ENCODE measurements at regions not wholly inside any gene's neighbourhood (a gene's known extent, or its start where the extent isn't known, plus 50 kb on each side); places are given as distances from the start of the nearest gene placed in this dataset.

DNA sequence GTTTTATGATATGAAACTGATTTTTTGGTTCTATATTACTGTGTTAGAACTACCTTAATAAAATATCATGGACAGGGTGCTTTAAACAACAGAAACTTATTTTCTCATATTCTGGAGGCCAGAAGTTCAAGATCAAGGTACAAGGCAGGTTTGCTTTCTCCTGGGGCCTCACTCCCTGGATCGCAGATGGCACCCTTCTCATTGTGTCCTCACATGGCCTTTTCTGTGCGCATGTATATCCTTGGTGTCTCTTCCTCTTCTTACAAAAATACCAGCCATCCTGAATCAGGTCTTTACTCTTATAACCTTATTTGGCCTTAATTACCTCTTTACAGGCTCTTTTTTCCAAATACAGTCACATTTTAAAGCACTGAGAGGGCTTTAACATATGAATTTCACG is 906.1 kb downstream of the CDH11 start:
- Histone ChIP-seq H3K9ac (ENCODE audit: extremely low read depth, insufficient read length, low read length) (no peak overlapping the region), H4K8ac (replicated peaks; ENCODE audit: insufficient read length, low read depth, low read length) (no peak overlapping the region), H3K18ac (ENCODE audit: insufficient read length, low read depth, low read length) (no peak overlapping the region), H3K4me1 (ENCODE audit: insufficient read depth, low read length) (no peaks in the 10 kb centered on the region), H2BK120ac (ENCODE audit: low read depth, low read length, poor library complexity, severe bottlenecking) (no peak overlapping the region), H3K14ac (ENCODE audit: insufficient read depth, low read length) (no peak overlapping the region), H3K27me3 (ENCODE audit: insufficient read depth, low read length) (no peaks in the 10 kb centered on the region), H3K79me1 (ENCODE audit: insufficient read depth, low read depth, low read length, poor library complexity, severe bottlenecking) (no peaks in the 10 kb centered on the region), H2BK15ac (ENCODE audit: low read depth, low read length) (no peak overlapping the region), H4K20me1 (ENCODE audit: control insufficient read depth, insufficient read depth, insufficient read length) (no peaks in the 10 kb centered on the region), H3K4ac (ENCODE audit: low read depth, low read length) (no peak overlapping the region), H2AK5ac (ENCODE audit: insufficient read length, low read length) (no peak overlapping the region), H3K79me2 (ENCODE audit: insufficient read depth, low read length) (no peaks in the 10 kb centered on the region), H3K4me2 (ENCODE audit: insufficient read depth, insufficient read length, low read length) (no peak overlapping the region), H4K5ac (ENCODE audit: insufficient read length, low read depth, low read length) (no peak overlapping the region), H3T11ph (ENCODE audit: low read length) (no peak overlapping the region), H2BK12ac (ENCODE audit: insufficient read length, low read depth, low read length) (no peak overlapping the region), H3K23me2 (ENCODE audit: insufficient read length, low read depth, low read length, poor library complexity, severe bottlenecking) (no peaks in the 10 kb centered on the region), H3K23ac (ENCODE audit: insufficient read length, low read depth, low read length) (no peak overlapping the region), H3K56ac (ENCODE audit: insufficient read length, low read depth, low read length) (no peak overlapping the region), H4K91ac (ENCODE audit: insufficient read length, low read depth, low read length) (no peak overlapping the region), H3K27ac (ENCODE audit: insufficient read length, low read depth, low read length) (no peak overlapping the region), H2BK5ac (ENCODE audit: insufficient read length, low read length) (no peak overlapping the region), H2BK20ac (ENCODE audit: low read depth, low read length, poor library complexity, severe bottlenecking) (no peak overlapping the region), H3K9me3 (ENCODE audit: control insufficient read depth, low read depth, low read length) (no peaks in the 10 kb centered on the region), H2AFZ (ENCODE audit: low read length) (no peak overlapping the region)
- H3K36me3 Mint-ChIP-seq (ENCODE audit: insufficient read depth in 1 of 3, low read depth in 3 of 3), result no peaks in the 10 kb centered on the region
- H3K27me3 Mint-ChIP-seq (ENCODE audit: low read depth), result no peaks in the 10 kb centered on the region
- DNase-seq, result no peak
- no peak overlapping the region for H3K4me3 Mint-ChIP-seq
- H3K9me3 Mint-ChIP-seq, result no peaks in the 10 kb centered on the region
- no CpG with 5 or more reads among the region's 3 CpGs for WGBS (ENCODE audit: extremely low coverage, insufficient read length, low lambda C conversion rate)
- TF ChIP-seq, protein P1, sequence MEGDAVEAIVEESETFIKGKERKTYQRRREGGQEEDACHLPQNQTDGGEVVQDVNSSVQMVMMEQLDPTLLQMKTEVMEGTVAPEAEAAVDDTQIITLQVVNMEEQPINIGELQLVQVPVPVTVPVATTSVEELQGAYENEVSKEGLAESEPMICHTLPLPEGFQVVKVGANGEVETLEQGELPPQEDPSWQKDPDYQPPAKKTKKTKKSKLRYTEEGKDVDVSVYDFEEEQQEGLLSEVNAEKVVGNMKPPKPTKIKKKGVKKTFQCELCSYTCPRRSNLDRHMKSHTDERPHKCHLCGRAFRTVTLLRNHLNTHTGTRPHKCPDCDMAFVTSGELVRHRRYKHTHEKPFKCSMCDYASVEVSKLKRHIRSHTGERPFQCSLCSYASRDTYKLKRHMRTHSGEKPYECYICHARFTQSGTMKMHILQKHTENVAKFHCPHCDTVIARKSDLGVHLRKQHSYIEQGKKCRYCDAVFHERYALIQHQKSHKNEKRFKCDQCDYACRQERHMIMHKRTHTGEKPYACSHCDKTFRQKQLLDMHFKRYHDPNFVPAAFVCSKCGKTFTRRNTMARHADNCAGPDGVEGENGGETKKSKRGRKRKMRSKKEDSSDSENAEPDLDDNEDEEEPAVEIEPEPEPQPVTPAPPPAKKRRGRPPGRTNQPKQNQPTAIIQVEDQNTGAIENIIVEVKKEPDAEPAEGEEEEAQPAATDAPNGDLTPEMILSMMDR (conservative IDR thresholded peaks at IDR 0.05), result no peak
- peak overlapping the region in 1 of 3 experiments; percentile 51; a peak in 1 of 7 replicates for H3K27ac Mint-ChIP-seq
- no peaks in the 10 kb centered on the region for H3K4me1 Mint-ChIP-seq

All from H9 (cell line).